ENCODE measurements at regions not wholly inside any gene's neighbourhood (a gene's known extent, or its start where the extent isn't known, plus 50 kb on each side); places are given as distances from the start of the nearest gene placed in this dataset.

- TF ChIP-seq CTCF (IDR thresholded peaks at IDR 0.05; ENCODE audit: insufficient read depth, low read length) (no peak), REST (IDR thresholded peaks at IDR 0.05; ENCODE audit: insufficient replicate concordance, low read depth) (no peak)
Observed at GRCh38 chr1:199931666-199932377, 95.7 kb upstream of the NR5A2 start.

Data from HL-60 (cell line).